Karpas-422 (cell line): ENCODE measurements at regions not wholly inside any gene's neighbourhood (a gene's known extent, or its start where the extent isn't known, plus 50 kb on each side); places are given as distances from the start of the nearest gene placed in this dataset.
"Not testable (repeated sequence)": the region's sequence is repeated elsewhere in the genome, so short reads cannot be mapped to it uniquely, and the experiment has no call there.

Source experiments
- DNase-seq: peaks from one replicate; pipeline ENCODE4 v3.0.0-alpha.2; 2015
- H2AFZ ChIP-seq: fragments of 200-600 bp; sonication (generic); 2 replicates; pipeline ENCODE4 v1.6.1; 2014; ENCODE audit warnings: antibody characterized with exemption, low read length, mixed read lengths
- H3K27ac ChIP-seq: fragments of 200-600 bp; sonication (generic); 2 replicates; pipeline ENCODE4 v1.5.1; 2014; ENCODE audit warnings: mild to moderate bottlenecking, low read length, moderate library complexity
- H3K27me3 ChIP-seq: fragments of 200-600 bp; sonication (generic); 2 replicates; pipeline ENCODE4 v1.6.1; 2014; ENCODE audit warnings: low read length, mixed read lengths
- H3K36me3 ChIP-seq: fragments of 200-600 bp; sonication (generic); 2 replicates; pipeline ENCODE4 v1.6.1; 2014; ENCODE audit warnings: low read length, mixed read lengths; ENCODE audit not compliant: insufficient read depth
- H3K4me1 ChIP-seq: fragments of 200-600 bp; sonication (generic); 2 replicates; pipeline ENCODE4 v1.6.1; 2014; ENCODE audit warnings: mild to moderate bottlenecking, low read length, mixed read lengths
- H3K4me2 ChIP-seq: fragments of 200-600 bp; sonication (generic); 2 replicates; pipeline ENCODE4 v1.6.1; 2014; ENCODE audit warnings: low read length, low read depth, mild to moderate bottlenecking; ENCODE audit not compliant: poor library complexity, severe bottlenecking
- H3K4me3 ChIP-seq: fragments of 200-600 bp; sonication (generic); 2 replicates; pipeline ENCODE4 v1.5.1; 2014; ENCODE audit warnings: mild to moderate bottlenecking, antibody characterized with exemption, low read length, mixed read lengths
- H3K79me2 ChIP-seq: fragments of 200-600 bp; sonication (generic); 2 replicates; pipeline ENCODE4 v1.6.1; 2014; ENCODE audit warnings: mild to moderate bottlenecking, low read length, mixed read lengths
- H3K9ac ChIP-seq: fragments of 200-600 bp; sonication (generic); 2 replicates; pipeline ENCODE4 v1.6.0; 2014; ENCODE audit warnings: low read length
- H3K9me2 ChIP-seq: fragments of 200-600 bp; sonication (generic), shearing (Covaris generic); replicated peaks from 2 replicates; pipeline ENCODE4 v1.6.0; 2014; ENCODE audit warnings: mild to moderate bottlenecking, low read length, moderate library complexity; ENCODE audit not compliant: insufficient read depth
- H3K9me3 ChIP-seq: fragments of 300-700, 200-600 bp; sonication (generic); 2 replicates; pipeline ENCODE4 v1.6.1; 2014; ENCODE audit warnings: low read length, mixed read lengths
- H4K20me1 ChIP-seq: fragments of 200-600 bp; sonication (generic); 2 replicates; pipeline ENCODE4 v1.6.1; 2014; ENCODE audit warnings: mild to moderate bottlenecking, antibody characterized with exemption, low read length, low read depth; ENCODE audit not compliant: insufficient read depth

DNA sequence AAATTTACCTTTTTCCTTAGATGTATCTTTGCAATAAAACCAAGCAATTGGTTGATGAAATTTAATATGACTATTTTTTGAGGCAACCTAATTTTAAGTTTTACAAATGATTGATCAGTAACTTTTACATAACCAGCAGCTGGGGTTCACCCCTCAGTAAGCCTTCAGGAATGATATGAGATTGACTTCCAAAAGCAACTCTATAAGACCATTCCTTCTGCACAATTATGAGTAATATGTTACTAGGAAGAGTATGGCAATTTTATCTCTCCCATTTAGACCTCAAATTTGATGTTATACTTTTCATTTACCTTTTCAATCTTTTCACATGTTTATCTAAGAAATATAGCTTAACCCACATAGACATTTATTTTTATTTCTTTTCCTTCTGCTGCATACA, 1546.3 kb downstream of the HACE1 start:
- Histone ChIP-seq H3K9me3 (no peaks in the 10 kb centered on the region), H2AFZ (no peak overlapping the region), H3K36me3 (no peaks in the 10 kb centered on the region), H3K9ac (no peak overlapping the region), H3K27ac (no peak overlapping the region), H3K9me2 (no peaks in the 10 kb centered on the region), H3K4me3 (no peak overlapping the region), H3K79me2 (no peaks in the 10 kb centered on the region), H3K27me3 (no peaks in the 10 kb centered on the region), H3K4me1 (no peaks in the 10 kb centered on the region), H4K20me1 (no peaks in the 10 kb centered on the region), H3K4me2 (no peak overlapping the region)
- DNase-seq: no peak

DNA sequence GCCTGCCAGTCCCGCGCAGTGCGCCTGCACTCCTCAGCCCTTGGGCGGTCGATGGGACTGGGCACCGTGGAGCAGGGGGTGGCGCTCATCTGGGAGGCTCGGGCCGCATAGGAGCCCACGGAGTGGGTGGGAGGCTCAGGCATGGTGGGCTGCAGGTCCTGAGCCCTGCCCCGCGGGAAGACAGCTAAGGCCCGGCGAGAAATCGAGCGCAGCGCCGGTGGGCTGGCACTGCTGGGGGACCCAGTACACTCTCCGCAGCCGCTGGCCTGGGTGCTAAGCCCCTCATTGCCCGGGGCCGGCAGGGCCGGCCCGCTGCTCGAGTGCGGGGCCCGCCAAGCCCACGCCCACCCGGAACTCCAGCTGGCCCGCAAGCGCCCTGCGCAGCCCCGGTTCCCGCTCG, 1565.3 kb downstream of the HACE1 start:
- not testable (repeated sequence) for H3K4me3 ChIP-seq, H3K9me3 ChIP-seq, H3K9me2 ChIP-seq, H3K27ac ChIP-seq, H3K36me3 ChIP-seq, H3K9ac ChIP-seq, DNase-seq, H4K20me1 ChIP-seq, H3K4me2 ChIP-seq, H3K4me1 ChIP-seq, H2AFZ ChIP-seq, H3K27me3 ChIP-seq, H3K79me2 ChIP-seq

DNA sequence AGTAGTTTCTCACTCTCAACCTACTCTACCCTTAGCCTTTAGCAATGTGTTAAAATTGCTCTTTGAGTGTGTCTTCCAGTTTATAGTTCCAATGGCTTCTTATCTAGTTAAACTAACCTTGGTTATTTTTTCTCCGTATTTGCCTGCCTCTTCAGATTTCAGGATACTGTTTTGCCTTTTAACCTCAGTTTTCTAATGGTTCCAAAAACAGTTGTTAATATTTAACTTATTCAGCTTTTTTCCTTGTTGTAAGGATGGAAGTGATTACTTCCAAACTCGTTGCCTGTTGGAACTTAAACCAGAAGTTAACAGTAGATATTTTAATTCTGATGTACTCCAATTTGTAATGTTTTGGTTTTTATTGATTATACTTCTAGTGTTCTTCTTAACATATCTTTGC, 1574.9 kb downstream of the HACE1 start:
- no peak for DNase-seq
- Histone ChIP-seq H3K27ac (no peak overlapping the region), H3K4me1 (no peaks in the 10 kb centered on the region), H3K4me2 (no peak overlapping the region), H4K20me1 (no peaks in the 10 kb centered on the region), H3K9me3 (peaks cover 12% of the 10 kb centered on the region), H3K4me3 (no peak overlapping the region), H3K79me2 (no peaks in the 10 kb centered on the region), H2AFZ (no peak overlapping the region), H3K9me2 (no peaks in the 10 kb centered on the region), H3K9ac (no peak overlapping the region), H3K36me3 (no peaks in the 10 kb centered on the region), H3K27me3 (no peaks in the 10 kb centered on the region)

DNA sequence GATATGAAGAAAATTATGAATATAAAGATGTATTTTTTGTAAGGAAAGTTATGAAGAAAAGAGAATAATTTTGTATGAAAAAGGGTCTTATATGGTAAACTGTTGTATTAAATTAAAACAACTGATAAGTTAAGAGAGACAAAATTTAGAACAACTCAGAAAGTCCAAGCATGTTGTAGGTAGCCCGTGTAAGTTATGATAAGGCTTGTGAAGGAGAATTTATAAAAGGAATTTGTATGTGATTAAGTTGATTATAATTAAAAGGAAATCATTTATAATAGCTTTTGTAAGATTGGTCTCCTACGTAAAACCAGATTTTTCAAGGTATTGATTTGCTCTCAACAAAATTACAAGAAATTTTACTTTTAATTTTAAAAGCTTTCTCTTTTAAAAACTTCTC, 1579.3 kb downstream of the HACE1 start:
- no peaks in the 10 kb centered on the region for H3K27me3 ChIP-seq
- H3K79me2 ChIP-seq: no peaks in the 10 kb centered on the region
- no peak overlapping the region for H2AFZ ChIP-seq
- no peak for DNase-seq
- no peaks in the 10 kb centered on the region for H3K9me2 ChIP-seq
- H4K20me1 ChIP-seq: no peaks in the 10 kb centered on the region
- no peak overlapping the region for H3K9ac ChIP-seq
- no peaks in the 10 kb centered on the region for H3K4me1 ChIP-seq
- H3K36me3 ChIP-seq: no peaks in the 10 kb centered on the region
- no peak overlapping the region for H3K27ac ChIP-seq
- no peak overlapping the region for H3K4me3 ChIP-seq
- no peak overlapping the region for H3K4me2 ChIP-seq
- peaks cover 12% of the 10 kb centered on the region for H3K9me3 ChIP-seq

DNA sequence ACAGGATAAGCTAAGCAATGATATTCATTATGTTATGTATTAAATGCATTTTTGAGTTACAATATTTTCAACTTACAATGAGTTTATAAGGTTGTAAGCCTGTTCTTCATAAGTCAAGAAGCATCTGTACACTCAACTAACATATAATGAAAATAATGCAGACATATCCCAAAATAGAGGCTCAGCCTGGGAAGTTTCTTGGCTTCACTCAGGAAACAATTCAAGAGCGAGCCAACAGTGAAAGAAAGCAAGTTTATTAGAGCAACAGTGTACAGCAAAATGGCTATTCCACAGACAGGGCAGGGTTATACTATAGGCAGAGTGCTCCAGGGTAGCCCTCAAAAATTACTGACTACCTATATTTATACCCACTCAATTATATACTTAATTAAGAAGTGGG, 1581.8 kb downstream of the HACE1 start:
- Histone ChIP-seq H3K4me3 (no peak overlapping the region), H4K20me1 (no peaks in the 10 kb centered on the region), H3K9ac (no peak overlapping the region), H3K36me3 (no peaks in the 10 kb centered on the region), H2AFZ (no peak overlapping the region), H3K4me1 (no peaks in the 10 kb centered on the region), H3K79me2 (no peaks in the 10 kb centered on the region), H3K27me3 (no peaks in the 10 kb centered on the region), H3K4me2 (no peak overlapping the region), H3K9me3 (peaks cover 12% of the 10 kb centered on the region), H3K27ac (no peak overlapping the region), H3K9me2 (no peaks in the 10 kb centered on the region)
- DNase-seq: no peak

DNA sequence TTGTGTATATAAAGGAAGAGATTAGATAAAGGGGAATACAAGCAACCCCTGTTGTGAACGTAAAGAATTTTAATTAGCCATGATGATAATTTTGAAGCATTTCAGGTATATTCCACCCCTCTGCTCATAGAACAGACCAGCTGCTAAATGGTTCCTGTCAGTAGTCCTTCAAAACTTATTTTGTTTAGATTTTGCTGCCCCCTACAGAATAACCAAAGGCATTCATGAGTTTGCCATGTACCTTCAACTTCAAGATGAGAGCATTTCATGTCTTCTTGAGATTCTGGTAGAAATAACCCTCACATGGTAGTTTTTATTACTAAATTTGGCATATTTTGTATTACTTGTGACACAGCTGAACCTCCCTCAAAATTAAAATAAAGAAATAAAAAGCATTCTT, 1586.7 kb downstream of the HACE1 start:
- Histone ChIP-seq H3K36me3 (no peaks in the 10 kb centered on the region), H3K27ac (no peak overlapping the region), H3K9me3 (no peaks in the 10 kb centered on the region), H3K9me2 (no peaks in the 10 kb centered on the region), H3K4me3 (no peak overlapping the region), H3K27me3 (no peaks in the 10 kb centered on the region), H3K4me1 (no peaks in the 10 kb centered on the region), H4K20me1 (no peaks in the 10 kb centered on the region), H3K4me2 (no peak overlapping the region), H3K79me2 (no peaks in the 10 kb centered on the region), H3K9ac (no peak overlapping the region), H2AFZ (no peak overlapping the region)
- peak; percentile 69 for DNase-seq

DNA sequence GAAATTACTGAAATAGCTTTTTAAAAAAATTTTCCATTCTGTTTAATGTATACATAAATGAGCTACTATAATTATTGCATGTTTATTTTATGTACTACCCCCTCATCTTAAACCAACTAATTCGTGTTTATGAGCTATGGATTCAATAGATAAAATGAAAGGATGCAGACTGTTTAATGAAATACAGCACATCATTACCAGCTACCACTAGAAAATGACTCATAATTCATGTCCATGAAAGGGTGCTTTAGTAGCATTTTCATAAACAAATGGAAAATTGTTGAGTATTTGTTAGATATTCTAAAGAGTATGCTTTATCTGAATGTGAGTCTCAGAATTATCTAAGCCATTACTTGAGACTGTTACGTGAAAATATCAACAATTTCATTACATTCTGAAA, 1590.1 kb downstream of the HACE1 start:
- no peaks in the 10 kb centered on the region for H3K79me2 ChIP-seq
- H3K27ac ChIP-seq: no peak overlapping the region
- no peak for DNase-seq
- no peaks in the 10 kb centered on the region for H3K9me2 ChIP-seq
- no peaks in the 10 kb centered on the region for H4K20me1 ChIP-seq
- H3K4me3 ChIP-seq: no peak overlapping the region
- H3K9ac ChIP-seq: no peak overlapping the region
- no peak overlapping the region for H3K4me2 ChIP-seq
- no peak overlapping the region for H2AFZ ChIP-seq
- no peaks in the 10 kb centered on the region for H3K4me1 ChIP-seq
- H3K9me3 ChIP-seq: no peaks in the 10 kb centered on the region
- no peaks in the 10 kb centered on the region for H3K36me3 ChIP-seq
- H3K27me3 ChIP-seq: no peaks in the 10 kb centered on the region

DNA sequence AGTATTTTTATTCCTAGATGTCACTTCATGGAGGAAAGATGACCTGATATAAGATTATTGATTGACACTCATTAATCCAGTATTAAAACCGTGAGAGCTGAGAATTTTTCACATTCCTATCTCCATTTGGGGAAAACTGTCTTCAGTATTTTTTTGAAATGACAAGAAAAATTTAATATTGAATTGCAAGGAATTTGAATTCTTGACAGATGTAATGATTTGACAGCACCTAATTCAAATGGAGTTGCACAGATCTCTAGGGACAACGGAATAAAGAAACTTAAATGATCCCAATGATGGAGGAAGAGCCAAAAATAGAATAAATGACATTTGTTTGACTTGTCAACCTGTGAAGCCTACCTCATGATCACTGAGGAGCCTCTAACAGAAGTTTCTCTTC, 1591.4 kb downstream of the HACE1 start:
- Histone ChIP-seq H3K36me3 (no peaks in the 10 kb centered on the region), H3K4me2 (no peak overlapping the region), H2AFZ (no peak overlapping the region), H3K9me3 (no peaks in the 10 kb centered on the region), H3K4me3 (no peak overlapping the region), H3K4me1 (no peaks in the 10 kb centered on the region), H3K79me2 (no peaks in the 10 kb centered on the region), H3K9me2 (no peaks in the 10 kb centered on the region), H3K9ac (no peak overlapping the region), H4K20me1 (no peaks in the 10 kb centered on the region), H3K27me3 (no peaks in the 10 kb centered on the region), H3K27ac (no peak overlapping the region)
- no peak for DNase-seq

DNA sequence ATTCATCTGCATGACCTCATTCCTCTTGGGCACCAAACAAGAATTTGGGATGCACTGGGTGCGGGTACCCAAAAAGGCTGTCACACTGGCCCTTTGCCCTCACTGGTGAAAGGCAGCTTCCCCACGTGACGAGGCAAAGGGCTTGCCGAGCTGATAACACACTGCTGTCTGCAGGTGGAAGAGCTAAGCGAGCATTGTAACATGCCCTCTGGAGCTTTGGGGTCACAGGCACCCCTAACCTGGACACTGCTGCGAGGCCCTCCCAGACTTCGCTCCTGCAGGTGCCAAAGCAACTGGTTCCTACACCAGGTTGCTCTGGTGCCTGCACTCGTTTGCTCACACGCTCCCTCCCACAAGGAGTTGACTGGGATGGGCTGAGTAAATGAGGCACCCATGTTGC, 1595.7 kb downstream of the HACE1 start:
- Histone ChIP-seq H3K9me2 (no peaks in the 10 kb centered on the region), H3K4me2 (no peak overlapping the region), H3K9ac (no peak overlapping the region), H2AFZ (no peak overlapping the region), H3K36me3 (no peaks in the 10 kb centered on the region), H3K9me3 (no peaks in the 10 kb centered on the region), H3K4me3 (no peak overlapping the region), H3K79me2 (no peaks in the 10 kb centered on the region), H3K4me1 (no peaks in the 10 kb centered on the region), H4K20me1 (no peaks in the 10 kb centered on the region), H3K27ac (no peak overlapping the region), H3K27me3 (no peaks in the 10 kb centered on the region)
- no peak for DNase-seq
